Tibial nerve (tissue), 4 donors: ENCODE measurements at regions not wholly inside any gene's neighbourhood (a gene's known extent, or its start where the extent isn't known, plus 50 kb on each side); places are given as distances from the start of the nearest gene placed in this dataset.
A peak's percentile ranks its signal among the peaks of the same experiment; 100 is the strongest.
"Not testable (repeated sequence)": the region's sequence is repeated elsewhere in the genome, so short reads cannot be mapped to it uniquely, and the experiment has no call there.

Source experiments
- DNase-seq, 2 donors: peaks; one replicate each; pipeline ENCODE4 v3.0.0-alpha.2; 2019; ENCODE audit warnings: low spot score in 2 of 2
- H3K27ac ChIP-seq, 4 donors: fragments of 200-600 bp; sonication (generic) in 3 of 4; one replicate each; pipeline ENCODE4 v1.5.1; 2017 to 2019; ENCODE audit warnings: mild to moderate bottlenecking in 1 of 4
- H3K27me3 ChIP-seq, 2 donors: fragments of 200-600 bp; sonication (generic) in 1 of 2; one replicate each; pipeline versions ENCODE4 v1.5.1 to v1.6.0; 2017 to 2019
- H3K36me3 ChIP-seq, 3 donors: fragments of 200-600 bp; sonication (generic); one replicate each; pipeline ENCODE4 v1.5.1; 2018 to 2019
- H3K4me1 ChIP-seq, 4 donors: fragments of 200-600 bp; sonication (generic) in 3 of 4; one replicate each; pipeline ENCODE4 v1.5.1; 2017 to 2019
- H3K4me3 ChIP-seq, 4 donors: fragments of 200-600 bp; sonication (generic) in 3 of 4; one replicate each; pipeline ENCODE4 v1.5.1; 2017 to 2019; ENCODE audit warnings: mild to moderate bottlenecking in 1 of 4, moderate library complexity in 1 of 4
- H3K9me3 ChIP-seq, 4 donors: fragments of 200-600 bp; sonication (generic) in 3 of 4; one replicate each; pipeline ENCODE4 v1.5.1; 2017 to 2019
- EP300 ChIP-seq, 2 donors: sonication (generic); formaldehyde crosslinking; IDR thresholded peaks; one replicate each; pipeline ENCODE4 v1.6.1; 2017; ENCODE audit warnings: antibody characterized with exemption in 2 of 2, mild to moderate bottlenecking in 1 of 2
- POLR2A ChIP-seq, 2 donors: fragments of 450-650 bp; IDR thresholded peaks; one replicate each; pipeline ENCODE4 v1.6.1; 2017; ENCODE audit warnings: antibody characterized with exemption in 2 of 2, mild to moderate bottlenecking in 2 of 2, moderate library complexity in 2 of 2
- whole genome bisulfite sequencing, 2 donors: methylation state at CpG; one replicate each; pipeline ENCODE4 v1.1.5; 2018; 5-methylcytosine and 5-hydroxymethylcytosine counted together
- TF ChIP-seq, protein P1 (sequence below), 5 experiments: fragments of 200-600 bp in 3 of 5; fragments of 450-650 bp in 2 of 5; sonication (generic) in 3 of 5; IDR thresholded peaks; one replicate each; pipeline ENCODE4 v1.5.1; 2016 to 2019; ENCODE audit warnings: antibody characterized with exemption in 5 of 5, mild to moderate bottlenecking in 3 of 5, moderate library complexity in 2 of 5

GRCh38 chr1:235054466-235054865 is 74.2 kb downstream of the TOMM20 start:
- WGBS, 2 donors: 97 to 99% methylated on average over 11 of the region's 11 CpGs
- peaks cover 0 to 26% (median 7%) of the 10 kb centered on the region in 4 donors for H3K4me1 ChIP-seq
- TF ChIP-seq POLR2A (IDR thresholded peaks at IDR 0.05): no peak
- no peak for TF ChIP-seq EP300 (IDR thresholded peaks at IDR 0.05)
- TF ChIP-seq, protein P1, sequence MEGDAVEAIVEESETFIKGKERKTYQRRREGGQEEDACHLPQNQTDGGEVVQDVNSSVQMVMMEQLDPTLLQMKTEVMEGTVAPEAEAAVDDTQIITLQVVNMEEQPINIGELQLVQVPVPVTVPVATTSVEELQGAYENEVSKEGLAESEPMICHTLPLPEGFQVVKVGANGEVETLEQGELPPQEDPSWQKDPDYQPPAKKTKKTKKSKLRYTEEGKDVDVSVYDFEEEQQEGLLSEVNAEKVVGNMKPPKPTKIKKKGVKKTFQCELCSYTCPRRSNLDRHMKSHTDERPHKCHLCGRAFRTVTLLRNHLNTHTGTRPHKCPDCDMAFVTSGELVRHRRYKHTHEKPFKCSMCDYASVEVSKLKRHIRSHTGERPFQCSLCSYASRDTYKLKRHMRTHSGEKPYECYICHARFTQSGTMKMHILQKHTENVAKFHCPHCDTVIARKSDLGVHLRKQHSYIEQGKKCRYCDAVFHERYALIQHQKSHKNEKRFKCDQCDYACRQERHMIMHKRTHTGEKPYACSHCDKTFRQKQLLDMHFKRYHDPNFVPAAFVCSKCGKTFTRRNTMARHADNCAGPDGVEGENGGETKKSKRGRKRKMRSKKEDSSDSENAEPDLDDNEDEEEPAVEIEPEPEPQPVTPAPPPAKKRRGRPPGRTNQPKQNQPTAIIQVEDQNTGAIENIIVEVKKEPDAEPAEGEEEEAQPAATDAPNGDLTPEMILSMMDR (IDR thresholded peaks at IDR 0.05): no peak

DNA sequence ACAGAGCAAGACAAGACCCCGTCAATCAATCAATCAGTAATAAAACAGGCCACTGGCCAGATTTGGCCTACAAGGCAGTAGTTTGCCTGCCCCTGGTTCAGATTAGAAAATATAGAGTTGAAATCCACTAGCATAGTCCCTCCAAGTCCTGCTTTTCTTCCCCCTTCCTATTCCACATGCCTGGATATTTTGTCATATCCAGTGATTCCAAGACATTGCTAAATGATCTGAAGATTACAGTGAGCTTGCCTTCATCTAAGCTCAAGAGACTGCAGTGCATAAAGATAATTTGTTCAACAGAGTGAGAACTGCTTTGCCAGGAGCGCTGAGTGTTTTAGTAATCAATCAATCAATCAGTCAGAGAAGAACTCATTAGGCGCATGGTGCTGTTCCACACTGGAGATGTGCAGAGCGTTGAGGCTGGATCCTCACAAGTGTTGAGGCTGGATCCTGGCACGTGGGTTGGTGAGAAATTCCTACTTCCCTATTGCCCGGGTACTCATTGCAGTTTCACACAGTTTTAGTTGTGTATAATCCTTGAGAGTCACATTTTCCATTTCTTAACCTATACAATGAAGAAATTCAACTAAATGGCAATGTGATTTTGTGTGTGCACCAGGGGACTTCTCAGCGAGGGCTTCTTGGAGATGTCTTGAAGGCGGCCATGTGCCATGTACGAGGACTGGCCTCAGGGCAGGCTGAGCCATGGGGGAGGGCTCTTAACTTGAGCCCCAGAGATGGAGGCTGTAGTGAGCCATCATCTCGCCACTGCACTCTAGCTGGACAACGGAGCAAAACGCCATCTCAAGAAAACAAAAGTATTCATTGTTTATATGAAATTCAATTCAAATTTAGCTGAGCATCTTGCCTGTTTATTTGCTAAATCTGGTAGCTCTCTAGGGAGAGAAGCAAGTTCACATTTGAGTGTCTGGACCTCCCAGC is 76.3 kb downstream of the TOMM20 start:
- Histone ChIP-seq H3K27ac (peak overlapping the region in 2 of 4 donors; percentile 1 to 26), H3K4me1 (peaks cover 0 to 42% (median 19%) of the 10 kb centered on the region in 4 donors), H3K4me3 (no peak overlapping the region), H3K36me3 (no peaks in the 10 kb centered on the region), H3K27me3 (no peaks in the 10 kb centered on the region), H3K9me3 (no peaks in the 10 kb centered on the region)
- no peak for DNase-seq
- WGBS, 2 donors: 64 to 66% methylated on average over 12 of the region's 12 CpGs
- TF ChIP-seq EP300 (IDR thresholded peaks at IDR 0.05) (no peak), POLR2A (IDR thresholded peaks at IDR 0.05) (no peak)
- TF ChIP-seq, protein P1 (IDR thresholded peaks at IDR 0.05): no peak

More at GRCh38 chr1:235054466-235054865, 74.2 kb downstream of the TOMM20 start:
- Histone ChIP-seq H3K27ac (no peak overlapping the region), H3K27me3 (no peaks in the 10 kb centered on the region), H3K4me3 (no peak overlapping the region), H3K9me3 (no peaks in the 10 kb centered on the region), H3K36me3 (no peaks in the 10 kb centered on the region)
- no peak for DNase-seq

GRCh38 chr1:235051521-235051920 is 77.1 kb downstream of the TOMM20 start:
- Histone ChIP-seq H3K4me1 (peaks cover 0 to 48% (median 21%) of the 10 kb centered on the region in 4 donors), H3K4me3 (no peak overlapping the region), H3K9me3 (no peaks in the 10 kb centered on the region), H3K27me3 (no peaks in the 10 kb centered on the region), H3K36me3 (no peaks in the 10 kb centered on the region), H3K27ac (peak overlapping the region in 2 of 4 donors; percentile 24 to 47)
- 28 to 45% methylated on average over 3 of the region's 3 CpGs for WGBS, 2 donors
- no peak for DNase-seq
- TF ChIP-seq, protein P1 (IDR thresholded peaks at IDR 0.05): no peak
- TF ChIP-seq POLR2A (IDR thresholded peaks at IDR 0.05) (no peak), EP300 (IDR thresholded peaks at IDR 0.05) (no peak)

- 58 to 72% methylated on average over 7 of the region's 7 CpGs for WGBS, 2 donors
- TF ChIP-seq EP300 (IDR thresholded peaks at IDR 0.05): no peak
- TF ChIP-seq POLR2A (IDR thresholded peaks at IDR 0.05): no peak
- TF ChIP-seq, protein P1 (IDR thresholded peaks at IDR 0.05): no peak
- H3K27me3 ChIP-seq: no peaks in the 10 kb centered on the region
- H3K4me1 ChIP-seq: peaks cover 0 to 48% (median 21%) of the 10 kb centered on the region in 4 donors
- DNase-seq: no peak
- no peak overlapping the region for H3K27ac ChIP-seq
- no peaks in the 10 kb centered on the region for H3K36me3 ChIP-seq
- no peaks in the 10 kb centered on the region for H3K9me3 ChIP-seq
- no peak overlapping the region for H3K4me3 ChIP-seq
Observed at GRCh38 chr1:235050911-235051360, 77.7 kb downstream of the TOMM20 start.

GRCh38 chr1:235049716-235050378 is 78.8 kb downstream of the TOMM20 start:
- H3K36me3 ChIP-seq, H3K9me3 ChIP-seq, H3K27me3 ChIP-seq, DNase-seq, H3K4me3 ChIP-seq: not testable (repeated sequence)
- WGBS, 2 donors: 96 to 97% methylated on average over 21 of the region's 21 CpGs
- peaks cover 0 to 48% (median 21%) of the 10 kb centered on the region in 4 donors for H3K4me1 ChIP-seq
- peak overlapping the region in 1 of 4 donors; percentile 90 for H3K27ac ChIP-seq
